Activated naive CD4-positive, alpha-beta T cell treated with anti-CD3 and anti-CD28 coated beads, Interleukin-2, amount 10 ng/mL, durations not matched to agents 7 days and 5 days (primary cell): ENCODE measurements at regions not wholly inside any gene's neighbourhood (a gene's known extent, or its start where the extent isn't known, plus 50 kb on each side); places are given as distances from the start of the nearest gene placed in this dataset.

Source experiments
- CTCF ChIA-PET: fragments of 350-600 bp; sonication (Branson Sonifier 250); formaldehyde crosslinking; loops from one replicate; lab custom pipeline; 2021; ENCODE audit warnings: antibody characterized with exemption; lab: Charles Lee
- DNase-seq: peaks from one replicate; pipeline ENCODE4 v3.0.0-alpha.2; 2020
- H3K27ac Mint-ChIP-seq: one replicate; pipeline ENCODE4 v1.8.0; 2021; ENCODE audit warnings: mild to moderate bottlenecking, moderate library complexity, mixed read lengths
- H3K27me3 Mint-ChIP-seq: one replicate; pipeline ENCODE4 v1.8.0; 2021; ENCODE audit warnings: mild to moderate bottlenecking, mixed read lengths
- H3K36me3 Mint-ChIP-seq: one replicate; pipeline ENCODE4 v1.8.0; 2021; ENCODE audit warnings: mixed read lengths
- H3K4me1 Mint-ChIP-seq: one replicate; pipeline ENCODE4 v1.8.0; 2021; ENCODE audit warnings: mixed read lengths
- H3K4me3 Mint-ChIP-seq: one replicate; pipeline ENCODE4 v1.8.0; 2021; ENCODE audit warnings: mild to moderate bottlenecking, moderate library complexity, mixed read lengths
- H3K9me3 Mint-ChIP-seq: one replicate; pipeline ENCODE4 v1.8.0; 2021; ENCODE audit warnings: mixed read lengths

GRCh38 chr4:177759729-177760128 lies 317.5 kb upstream of the AGA start:
- no peak for DNase-seq
- Mint-ChIP-seq H3K27me3 (no peaks in the 10 kb centered on the region), H3K9me3 (no peaks in the 10 kb centered on the region), H3K27ac (no peak overlapping the region), H3K4me1 (no peaks in the 10 kb centered on the region), H3K4me3 (no peak overlapping the region), H3K36me3 (no peaks in the 10 kb centered on the region)
- CTCF ChIA-PET = no interaction called here

- no peak overlapping the region for H3K4me3 Mint-ChIP-seq
- H3K9me3 Mint-ChIP-seq = no peaks in the 10 kb centered on the region
- H3K27ac Mint-ChIP-seq = no peak overlapping the region
- no peaks in the 10 kb centered on the region for H3K27me3 Mint-ChIP-seq
- CTCF ChIA-PET = no interaction called here
- DNase-seq = no peak
- no peaks in the 10 kb centered on the region for H3K36me3 Mint-ChIP-seq
- no peaks in the 10 kb centered on the region for H3K4me1 Mint-ChIP-seq
Observed at GRCh38 chr4:177761692-177762091, 319.5 kb upstream of the AGA start.

- DNase-seq = no peak
- CTCF ChIA-PET = no interaction called here
- Mint-ChIP-seq H3K27ac (no peak overlapping the region), H3K4me3 (no peak overlapping the region), H3K4me1 (no peaks in the 10 kb centered on the region), H3K9me3 (no peaks in the 10 kb centered on the region), H3K36me3 (no peaks in the 10 kb centered on the region), H3K27me3 (no peaks in the 10 kb centered on the region)
Observed at GRCh38 chr4:177769155-177769554, 326.9 kb upstream of the AGA start.

GRCh38 chr4:177770776-177771175 lies 328.5 kb upstream of the AGA start:
- DNase-seq = no peak
- Mint-ChIP-seq H3K27me3 (no peaks in the 10 kb centered on the region), H3K4me3 (no peak overlapping the region), H3K27ac (no peak overlapping the region), H3K36me3 (no peaks in the 10 kb centered on the region), H3K9me3 (no peaks in the 10 kb centered on the region), H3K4me1 (no peaks in the 10 kb centered on the region)
- CTCF ChIA-PET = no interaction called here

- Mint-ChIP-seq H3K9me3 (no peaks in the 10 kb centered on the region), H3K27ac (no peak overlapping the region), H3K27me3 (no peaks in the 10 kb centered on the region), H3K36me3 (no peaks in the 10 kb centered on the region), H3K4me3 (no peak overlapping the region), H3K4me1 (no peaks in the 10 kb centered on the region)
- no peak for DNase-seq
- CTCF ChIA-PET = no interaction called here
Observed at GRCh38 chr4:177771645-177772044, 329.4 kb upstream of the AGA start.

GRCh38 chr4:177778623-177779022 lies 336.4 kb upstream of the AGA start:
- DNase-seq = no peak
- Mint-ChIP-seq H3K4me1 (no peaks in the 10 kb centered on the region), H3K27ac (no peak overlapping the region), H3K27me3 (peaks cover 4% of the 10 kb centered on the region), H3K4me3 (no peak overlapping the region), H3K9me3 (no peaks in the 10 kb centered on the region), H3K36me3 (no peaks in the 10 kb centered on the region)
- CTCF ChIA-PET = no interaction called here

GRCh38 chr4:177785000-177785399 lies 342.8 kb upstream of the AGA start:
- Mint-ChIP-seq H3K27ac (no peak overlapping the region), H3K4me3 (no peak overlapping the region), H3K9me3 (no peaks in the 10 kb centered on the region), H3K4me1 (no peaks in the 10 kb centered on the region), H3K36me3 (no peaks in the 10 kb centered on the region), H3K27me3 (peaks cover 4% of the 10 kb centered on the region)
- CTCF ChIA-PET = no interaction called here
- DNase-seq = no peak

- H3K4me3 Mint-ChIP-seq = no peak overlapping the region
- no peak overlapping the region for H3K27ac Mint-ChIP-seq
- no peaks in the 10 kb centered on the region for H3K27me3 Mint-ChIP-seq
- H3K4me1 Mint-ChIP-seq = no peaks in the 10 kb centered on the region
- no peak for DNase-seq
- no peaks in the 10 kb centered on the region for H3K36me3 Mint-ChIP-seq
- no peaks in the 10 kb centered on the region for H3K9me3 Mint-ChIP-seq
- CTCF ChIA-PET = no interaction called here
Observed at GRCh38 chr4:177789610-177790009, 347.4 kb upstream of the AGA start.

GRCh38 chr4:177791188-177791587 lies 349.0 kb upstream of the AGA start:
- Mint-ChIP-seq H3K9me3 (no peaks in the 10 kb centered on the region), H3K4me3 (no peak overlapping the region), H3K27me3 (no peaks in the 10 kb centered on the region), H3K4me1 (no peaks in the 10 kb centered on the region), H3K36me3 (no peaks in the 10 kb centered on the region), H3K27ac (no peak overlapping the region)
- no peak for DNase-seq
- CTCF ChIA-PET = no interaction called here

- Mint-ChIP-seq H3K27ac (no peak overlapping the region), H3K36me3 (no peaks in the 10 kb centered on the region)
- CTCF ChIA-PET = no interaction called here
Observed at GRCh38 chr4:177796841-177797240, 354.6 kb upstream of the AGA start.

GRCh38 chr4:177798161-177798560 lies 355.9 kb upstream of the AGA start:
- CTCF ChIA-PET = no interaction called here
- no peaks in the 10 kb centered on the region for H3K9me3 Mint-ChIP-seq

More at GRCh38 chr4:177796841-177797240, 354.6 kb upstream of the AGA start:
- no peak for DNase-seq
- H3K4me1 Mint-ChIP-seq = no peaks in the 10 kb centered on the region
- no peaks in the 10 kb centered on the region for H3K27me3 Mint-ChIP-seq
- no peak overlapping the region for H3K4me3 Mint-ChIP-seq
- no peaks in the 10 kb centered on the region for H3K9me3 Mint-ChIP-seq

GRCh38 chr4:177802162-177802561 lies 359.9 kb upstream of the AGA start:
- CTCF ChIA-PET = no interaction called here
- Mint-ChIP-seq H3K27ac (no peak overlapping the region), H3K4me1 (no peaks in the 10 kb centered on the region), H3K27me3 (no peaks in the 10 kb centered on the region), H3K36me3 (no peaks in the 10 kb centered on the region), H3K4me3 (no peak overlapping the region), H3K9me3 (no peaks in the 10 kb centered on the region)
- DNase-seq = no peak

More at GRCh38 chr4:177798161-177798560, 355.9 kb upstream of the AGA start:
- no peak overlapping the region for H3K4me3 Mint-ChIP-seq
- H3K27me3 Mint-ChIP-seq = no peaks in the 10 kb centered on the region
- no peak overlapping the region for H3K27ac Mint-ChIP-seq
- H3K36me3 Mint-ChIP-seq = no peaks in the 10 kb centered on the region
- no peak for DNase-seq
- no peaks in the 10 kb centered on the region for H3K4me1 Mint-ChIP-seq

GRCh38 chr4:177802661-177803060 lies 360.4 kb upstream of the AGA start:
- Mint-ChIP-seq H3K9me3 (no peaks in the 10 kb centered on the region), H3K4me1 (no peaks in the 10 kb centered on the region), H3K36me3 (no peaks in the 10 kb centered on the region), H3K27ac (no peak overlapping the region), H3K27me3 (no peaks in the 10 kb centered on the region), H3K4me3 (no peak overlapping the region)
- CTCF ChIA-PET = no interaction called here
- DNase-seq = no peak

GRCh38 chr4:177803151-177803550 lies 360.9 kb upstream of the AGA start:
- DNase-seq = no peak
- CTCF ChIA-PET = no interaction called here

GRCh38 chr4:177809791-177810190 lies 367.6 kb upstream of the AGA start:
- CTCF ChIA-PET = no interaction called here
- no peak overlapping the region for H3K27ac Mint-ChIP-seq
- no peak for DNase-seq
- no peaks in the 10 kb centered on the region for H3K36me3 Mint-ChIP-seq
- no peaks in the 10 kb centered on the region for H3K9me3 Mint-ChIP-seq
- no peaks in the 10 kb centered on the region for H3K27me3 Mint-ChIP-seq
- no peaks in the 10 kb centered on the region for H3K4me1 Mint-ChIP-seq
- no peak overlapping the region for H3K4me3 Mint-ChIP-seq

More at GRCh38 chr4:177803151-177803550, 360.9 kb upstream of the AGA start:
- no peak overlapping the region for H3K27ac Mint-ChIP-seq
- H3K4me1 Mint-ChIP-seq = no peaks in the 10 kb centered on the region
- H3K9me3 Mint-ChIP-seq = no peaks in the 10 kb centered on the region
- H3K4me3 Mint-ChIP-seq = no peak overlapping the region
- H3K36me3 Mint-ChIP-seq = no peaks in the 10 kb centered on the region
- H3K27me3 Mint-ChIP-seq = no peaks in the 10 kb centered on the region

GRCh38 chr4:177810220-177810619 lies 368.0 kb upstream of the AGA start:
- Mint-ChIP-seq H3K27ac (no peak overlapping the region), H3K9me3 (no peaks in the 10 kb centered on the region), H3K4me1 (no peaks in the 10 kb centered on the region), H3K4me3 (no peak overlapping the region), H3K36me3 (no peaks in the 10 kb centered on the region), H3K27me3 (no peaks in the 10 kb centered on the region)
- CTCF ChIA-PET = no interaction called here
- no peak for DNase-seq
